HG03135 (cell line): ENCODE measurements at regions not wholly inside any gene's neighbourhood (a gene's known extent, or its start where the extent isn't known, plus 50 kb on each side); places are given as distances from the start of the nearest gene placed in this dataset.
"Not testable (repeated sequence)": the region's sequence is repeated elsewhere in the genome, so short reads cannot be mapped to it uniquely, and the experiment has no call there.

Source experiments
- ATAC-seq: cut with Tn5 transposase; IDR thresholded peaks from one replicate; pipeline ENCODE4 v1.9.1; 2021; ENCODE audit warnings: mild to moderate bottlenecking, moderate library complexity; ENCODE audit not compliant: unreplicated experiment

DNA sequence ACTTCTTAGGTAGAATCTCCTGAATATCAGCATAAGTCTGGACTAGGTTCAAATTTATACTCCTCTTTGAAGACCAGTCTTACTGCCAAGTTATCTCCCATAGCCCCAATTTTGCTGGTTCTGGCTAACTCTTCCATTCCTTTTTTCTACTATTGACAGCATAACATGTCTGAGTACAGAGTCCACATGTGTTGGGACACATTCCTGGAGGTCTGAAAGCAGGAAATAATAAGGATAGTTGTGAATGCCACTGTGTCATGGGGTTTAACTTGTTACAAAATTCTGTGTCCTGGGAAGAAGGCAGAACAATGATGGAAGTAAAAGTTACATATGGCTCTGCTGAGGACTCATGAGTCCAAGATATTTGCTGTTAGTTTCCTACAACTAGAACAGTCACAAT, 57.4 kb upstream of the ZBTB20 start:
- no peak for ATAC-seq

DNA sequence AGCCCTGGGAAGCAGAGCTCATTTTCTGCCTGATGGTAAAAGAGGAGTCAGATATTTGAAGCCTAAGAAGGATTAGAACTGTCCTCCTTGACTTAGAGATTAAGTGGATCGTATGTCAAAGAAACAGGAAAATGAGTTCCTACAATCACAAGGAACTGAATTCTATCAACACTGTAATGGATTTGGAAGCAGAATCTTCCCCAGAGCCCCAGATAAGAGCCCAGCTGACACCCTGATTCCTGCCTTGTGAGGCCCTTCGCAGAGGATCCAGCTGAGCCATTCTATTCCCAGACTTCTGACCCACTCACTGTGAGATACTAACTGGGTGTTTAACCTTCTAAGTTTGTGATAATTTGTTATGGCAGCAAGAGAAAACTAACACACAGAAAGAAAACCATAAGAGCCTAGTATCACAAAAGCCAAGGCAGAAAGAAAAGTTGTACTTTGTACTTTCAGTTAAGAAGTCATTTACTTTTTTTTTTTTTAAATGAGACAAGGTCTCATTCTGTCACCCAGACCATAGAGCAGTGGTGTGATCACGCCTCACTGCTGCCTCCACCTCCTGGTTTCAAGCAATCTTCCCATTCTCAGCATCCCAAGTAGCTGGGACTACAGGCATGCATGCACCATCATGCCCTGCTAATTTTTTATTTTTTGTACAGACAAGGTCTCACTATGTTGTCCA, 61.1 kb upstream of the ZBTB20 start:
- ATAC-seq = no peak

DNA sequence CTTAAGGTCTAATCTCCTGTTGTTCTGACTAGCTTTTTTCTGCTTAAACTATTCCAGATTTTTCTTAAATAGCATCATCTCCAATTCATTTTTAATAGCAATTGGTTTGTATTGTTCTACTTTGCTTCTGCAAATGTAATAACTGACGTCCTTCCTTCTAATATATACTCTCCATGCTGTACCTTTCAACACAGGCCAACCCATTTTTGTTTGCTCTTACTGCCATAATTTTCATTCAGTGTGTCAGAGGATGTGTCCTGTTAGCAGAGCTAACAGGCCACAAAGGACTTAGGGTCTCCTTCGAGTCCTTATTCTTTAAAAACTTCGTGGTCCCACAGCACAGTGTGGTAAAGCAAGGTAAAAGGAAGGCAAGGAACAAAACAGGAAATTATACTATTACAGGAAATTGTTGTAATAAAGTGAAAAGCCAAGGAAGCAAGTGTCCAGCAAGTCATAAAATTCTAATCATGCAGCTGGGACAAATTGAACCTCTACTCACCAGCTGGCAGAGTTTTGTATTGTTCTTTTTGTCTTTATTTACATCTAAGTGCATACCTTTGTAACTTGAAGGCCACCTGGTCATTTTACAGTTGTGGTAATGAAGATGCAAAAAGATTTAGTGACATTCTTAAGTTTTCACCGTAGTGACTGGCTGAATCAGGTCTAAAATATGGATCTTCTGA, 64.9 kb upstream of the ZBTB20 start:
- ATAC-seq = no peak

DNA sequence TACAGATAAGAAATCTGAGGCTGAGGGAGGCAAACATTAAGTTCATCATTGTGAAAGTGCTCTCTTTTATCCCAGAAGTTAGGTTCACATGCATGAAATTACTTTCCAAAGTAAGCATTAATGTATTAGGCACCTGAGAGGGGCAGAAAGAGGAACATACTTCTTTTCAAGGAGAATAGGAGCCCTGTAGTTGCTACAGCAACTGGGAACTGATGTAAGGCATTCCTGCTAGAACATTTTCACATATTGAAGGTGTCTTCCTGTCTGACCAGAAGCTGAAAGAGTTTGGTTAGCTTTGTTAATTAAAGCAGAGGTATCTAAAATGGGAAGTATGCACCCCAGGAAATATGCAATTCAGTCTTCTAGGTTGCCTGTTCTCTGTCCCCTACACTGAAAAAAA, 65.5 kb upstream of the ZBTB20 start:
- ATAC-seq = no peak

DNA sequence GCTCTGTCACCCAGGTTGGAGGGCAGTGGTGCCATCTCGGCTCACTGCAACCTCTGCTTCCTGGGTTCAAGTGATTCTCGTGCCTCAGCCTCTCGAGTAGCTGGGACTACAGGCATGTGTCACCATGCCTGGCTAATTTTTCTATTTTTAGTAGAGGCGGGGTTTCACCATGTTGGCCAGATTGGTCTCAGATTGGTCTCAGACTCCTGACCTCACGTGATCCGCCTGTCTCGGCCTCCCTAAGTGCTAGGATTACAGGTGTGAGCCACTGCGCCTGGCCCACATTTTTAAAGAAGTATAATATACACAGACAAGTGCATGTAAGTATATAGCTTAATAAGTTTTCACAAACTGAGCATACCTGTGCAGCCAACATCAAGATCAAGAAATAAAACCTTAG, 66.0 kb upstream of the ZBTB20 start:
- not testable (repeated sequence) for ATAC-seq

DNA sequence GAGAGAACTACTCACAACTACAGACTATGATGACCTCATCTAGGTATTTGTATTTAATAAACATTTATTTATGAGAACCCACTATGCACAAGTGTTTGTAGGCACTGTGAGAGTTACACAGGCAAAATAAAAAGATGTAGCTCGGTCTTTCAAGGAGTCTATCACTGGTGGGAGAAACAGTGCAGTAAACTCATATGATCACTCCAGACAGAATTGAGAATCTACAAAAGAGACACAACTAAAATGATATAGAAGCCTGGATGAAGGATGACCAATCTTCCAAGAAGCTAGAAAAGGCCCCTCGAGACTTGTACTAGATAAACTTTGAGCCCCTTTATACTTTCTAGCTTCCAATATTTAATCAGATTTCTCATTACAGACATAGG, 70.2 kb upstream of the ZBTB20 start:
- no peak for ATAC-seq

DNA sequence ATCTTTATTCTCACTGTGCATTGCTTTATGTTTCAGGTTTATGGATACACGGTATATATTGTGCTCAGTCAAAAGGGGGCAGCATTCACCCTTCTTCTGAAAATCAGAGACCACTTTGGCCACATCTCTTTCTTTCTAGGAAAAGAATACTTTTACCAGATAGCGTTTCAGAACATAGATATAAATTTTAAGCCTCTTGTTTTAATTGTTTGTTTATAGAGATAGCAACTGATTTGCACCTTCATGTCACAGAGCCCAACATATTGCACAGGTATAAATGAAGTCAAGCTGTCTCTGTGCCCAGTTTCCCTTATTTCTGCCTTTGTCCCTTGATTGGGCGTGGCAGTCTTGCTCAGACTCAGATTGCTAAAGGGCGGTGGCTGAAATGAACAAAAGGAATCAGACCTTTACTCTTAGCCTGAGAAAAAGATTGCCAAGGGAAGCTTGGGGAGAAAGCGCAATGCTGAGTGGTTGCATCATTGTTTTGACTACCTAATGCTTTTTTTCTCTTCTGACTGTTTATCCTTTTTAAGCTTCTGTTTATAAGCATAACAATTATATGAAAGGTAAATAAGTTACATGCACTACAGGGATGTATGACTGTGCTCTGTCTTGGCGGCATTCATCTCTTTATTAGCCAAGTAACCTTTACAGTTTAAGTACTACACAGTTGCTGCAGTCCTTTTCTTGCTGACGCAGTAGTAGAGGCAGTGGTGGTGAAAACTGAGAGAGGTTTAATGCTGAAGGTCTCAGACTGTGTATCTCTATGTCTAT, 70.8 kb upstream of the ZBTB20 start:
- ATAC-seq = no peak

DNA sequence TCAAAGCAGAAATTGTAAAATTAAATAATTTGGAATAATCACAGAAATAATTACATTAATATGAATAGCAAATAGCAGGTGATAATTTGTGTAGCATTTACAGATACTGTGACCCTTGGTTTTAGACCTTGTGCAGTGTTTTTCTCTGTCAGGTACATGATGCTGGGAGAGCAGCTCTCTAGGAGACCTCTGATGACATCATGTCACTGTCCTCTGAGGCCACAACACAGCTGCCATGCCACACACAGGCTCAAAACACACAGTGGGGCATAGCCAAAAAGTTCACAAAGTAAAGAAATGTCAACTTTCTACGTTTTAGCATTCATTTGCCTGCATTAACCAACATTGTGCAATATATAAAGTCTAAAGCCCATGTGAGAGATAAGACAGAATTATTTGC, 71.8 kb upstream of the ZBTB20 start:
- ATAC-seq = no peak

DNA sequence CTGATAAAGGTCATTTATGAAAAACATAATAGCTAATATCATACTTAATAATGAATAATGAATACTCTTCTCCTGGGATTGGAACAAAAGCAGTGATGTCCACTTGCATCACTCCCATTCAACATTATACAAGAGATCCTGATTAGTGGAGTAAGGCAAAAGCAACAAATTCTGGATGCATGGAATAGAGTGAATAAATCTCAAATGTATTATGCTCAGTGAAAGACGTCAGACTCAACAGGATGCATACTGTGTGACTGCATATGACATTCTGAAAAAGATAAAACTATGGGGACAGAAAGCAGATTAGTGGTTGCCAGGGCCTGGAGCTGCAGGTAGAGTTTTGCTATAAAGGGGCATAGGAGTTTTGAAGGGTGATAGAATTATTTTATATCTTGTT, 77.6 kb upstream of the ZBTB20 start:
- no peak for ATAC-seq

DNA sequence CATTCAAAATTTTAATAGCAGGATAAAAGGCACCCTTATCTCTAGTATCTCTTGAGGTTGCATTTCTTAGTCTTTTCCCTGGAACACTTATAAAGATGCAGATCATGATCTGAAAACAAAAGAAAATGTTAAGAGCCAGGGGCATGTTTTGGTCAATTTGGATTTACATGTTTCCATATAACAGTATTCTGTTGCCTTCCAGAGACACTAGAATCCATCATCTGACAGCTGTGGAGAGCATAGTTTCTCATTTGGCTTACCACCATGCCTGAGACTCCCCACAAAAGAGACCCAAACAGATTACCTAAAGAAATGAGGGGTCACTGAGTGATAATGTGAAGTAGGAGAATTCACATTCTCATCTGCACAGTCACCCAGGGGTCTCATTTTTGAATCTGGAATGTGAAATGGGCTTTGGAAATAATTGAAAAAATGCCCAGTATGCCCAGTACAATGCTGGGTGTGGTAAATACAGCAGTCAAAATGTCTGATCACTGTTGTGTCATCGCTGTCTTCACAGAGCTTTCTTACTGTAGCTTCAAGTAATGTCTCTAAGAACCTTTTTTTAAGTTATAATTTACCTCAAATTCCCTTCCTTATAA, 79.9 kb upstream of the ZBTB20 start:
- ATAC-seq = no peak

DNA sequence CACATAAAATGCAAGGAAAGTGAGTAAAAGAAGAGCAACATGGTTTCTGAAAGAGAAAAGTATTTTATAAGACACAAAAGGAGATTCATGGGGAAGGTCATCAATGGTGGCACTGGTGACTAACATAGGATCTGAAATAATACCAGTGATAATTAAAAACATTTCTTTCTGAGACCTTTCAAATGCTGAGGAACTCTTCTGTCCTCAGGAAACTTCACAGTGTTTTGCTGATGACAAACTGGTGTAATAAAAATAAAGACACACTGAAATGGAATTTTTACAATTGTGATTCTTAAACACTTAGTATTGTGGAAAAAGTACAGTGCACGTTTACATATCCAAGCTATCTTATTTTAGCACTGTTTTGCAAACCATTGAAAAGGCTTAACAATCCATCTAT, 80.4 kb upstream of the ZBTB20 start:
- no peak for ATAC-seq

DNA sequence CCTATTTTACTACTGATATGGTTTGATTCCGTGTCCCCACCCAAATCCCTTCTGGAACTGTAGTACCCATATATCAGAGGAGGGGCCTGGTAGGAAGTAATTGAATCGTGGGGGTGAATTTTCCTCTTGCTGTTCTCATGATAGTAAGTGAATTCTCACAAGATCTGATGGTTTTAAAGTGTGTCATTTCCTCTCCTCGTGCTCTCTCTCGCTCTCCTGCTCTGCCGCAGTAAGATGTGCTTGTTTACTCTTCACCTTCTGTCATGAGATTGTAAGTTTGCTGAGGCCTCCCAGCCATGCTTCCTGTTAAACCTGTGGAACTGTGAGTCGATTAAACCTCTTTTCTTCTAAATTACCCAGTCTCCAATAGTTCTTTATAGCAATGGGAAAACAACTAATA, 81.2 kb upstream of the ZBTB20 start:
- ATAC-seq = no peak

DNA sequence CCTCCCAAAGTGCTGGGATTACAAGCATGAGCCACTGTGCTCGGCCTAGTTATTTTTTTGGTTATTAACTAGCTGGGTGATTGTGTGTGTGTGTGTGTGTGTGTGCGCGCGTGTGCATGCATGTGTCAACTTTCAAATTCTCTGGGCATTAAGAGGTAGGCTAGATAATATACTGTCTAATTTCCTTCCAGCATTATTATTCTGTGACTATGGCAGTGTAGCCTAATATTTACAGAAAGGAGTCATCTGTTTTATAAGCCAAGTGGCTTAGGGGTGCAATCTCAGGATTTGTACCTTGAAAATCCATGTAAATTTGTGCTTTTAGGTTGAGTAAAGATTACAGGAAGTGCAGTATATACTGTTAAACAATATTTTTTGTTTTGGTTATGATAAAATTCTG, 85.1 kb upstream of the ZBTB20 start:
- no peak for ATAC-seq

DNA sequence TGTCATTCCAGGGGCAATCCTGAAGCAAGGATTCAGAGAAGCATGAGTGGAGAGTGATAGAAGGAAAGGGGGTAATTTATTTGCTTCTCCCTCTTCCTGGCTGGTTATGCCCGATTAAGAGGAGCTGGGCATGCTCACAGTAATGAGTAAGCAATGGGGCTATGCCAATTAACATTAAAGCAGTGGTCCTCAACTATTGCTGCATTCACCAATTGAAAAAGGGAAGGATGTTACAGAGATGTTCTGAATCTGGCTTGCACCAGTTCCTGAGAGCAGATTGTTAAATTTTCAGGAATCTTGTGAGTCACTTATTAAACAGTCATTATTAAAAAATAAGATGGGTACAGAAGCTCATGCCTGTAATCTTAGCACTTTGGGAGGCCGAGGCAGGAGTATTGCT, 85.9 kb upstream of the ZBTB20 start:
- no peak for ATAC-seq

DNA sequence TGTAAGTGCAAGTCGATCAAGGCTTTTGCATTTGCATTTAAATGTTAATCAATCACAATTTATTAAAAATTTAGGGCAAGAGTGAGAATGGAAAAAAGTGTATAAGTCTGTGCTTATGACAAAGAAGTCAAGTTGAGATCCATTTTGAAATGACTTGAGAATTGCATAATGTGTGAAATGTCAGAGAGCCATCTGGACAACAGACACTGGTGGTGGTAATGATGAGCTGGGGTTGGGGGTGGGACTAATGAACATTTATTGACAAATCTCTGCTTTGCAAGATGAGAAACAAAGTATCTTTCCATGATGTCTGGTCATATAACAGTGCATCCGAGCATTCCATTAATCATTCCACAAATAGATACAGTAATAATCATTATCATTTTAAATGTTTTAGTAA, 89.4 kb upstream of the ZBTB20 start:
- no peak for ATAC-seq

DNA sequence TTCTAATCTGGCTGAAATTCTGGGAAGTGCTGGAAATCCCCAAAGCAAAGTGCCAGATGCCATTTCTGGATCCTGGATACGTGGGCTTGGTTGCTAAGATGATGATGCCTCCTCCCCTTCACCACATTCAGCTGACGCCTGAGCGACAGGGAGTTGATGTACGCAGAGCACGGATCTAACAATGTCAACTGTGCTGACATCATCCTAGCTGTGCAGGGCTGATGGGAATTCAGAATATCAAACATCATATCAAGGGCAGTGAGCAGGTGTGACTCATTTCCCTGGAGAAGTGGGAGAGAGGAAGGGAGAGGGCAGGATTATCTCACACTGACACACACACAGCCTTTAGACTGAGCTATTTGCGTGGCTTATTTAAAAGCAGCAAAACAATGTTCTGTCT, 92.6 kb upstream of the ZBTB20 start:
- ATAC-seq = no peak

DNA sequence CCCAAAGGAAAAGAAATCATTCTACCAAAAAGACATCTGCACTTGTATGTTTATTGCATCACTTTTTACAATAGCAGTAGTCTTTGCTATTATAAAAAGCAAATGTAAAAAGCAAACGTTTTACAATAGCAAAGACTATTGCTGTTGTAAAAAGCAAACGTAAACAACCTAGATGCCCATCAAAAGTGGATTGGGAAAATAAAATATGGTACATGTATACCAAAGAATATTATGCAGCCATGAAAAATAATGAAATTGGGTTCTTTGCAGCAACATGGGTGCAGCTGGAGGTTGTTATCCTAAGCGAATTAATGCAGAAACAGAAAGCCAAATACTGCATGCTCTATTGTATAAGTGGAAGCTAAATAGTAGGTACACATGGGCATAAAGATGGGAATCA, 97.3 kb upstream of the ZBTB20 start:
- no peak for ATAC-seq

DNA sequence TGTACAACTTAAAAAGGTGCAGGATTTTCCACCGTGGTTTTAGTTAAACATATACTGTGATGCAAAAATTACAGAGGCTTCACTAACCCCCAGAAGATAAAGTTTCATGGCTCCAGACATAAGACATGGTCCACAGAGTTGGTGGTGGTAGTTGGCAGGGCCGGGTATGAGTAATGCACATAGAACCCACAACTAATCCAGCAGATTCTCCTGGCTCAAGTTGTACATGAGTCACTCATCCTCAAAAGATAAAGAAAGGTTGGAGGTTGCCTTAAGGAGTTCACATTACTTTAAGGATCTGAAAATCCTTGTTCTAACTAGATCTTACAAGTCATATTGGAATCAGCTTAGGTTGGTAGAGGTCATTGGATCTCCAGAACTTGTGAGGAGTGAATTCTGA, 98.3 kb upstream of the ZBTB20 start:
- ATAC-seq = no peak

DNA sequence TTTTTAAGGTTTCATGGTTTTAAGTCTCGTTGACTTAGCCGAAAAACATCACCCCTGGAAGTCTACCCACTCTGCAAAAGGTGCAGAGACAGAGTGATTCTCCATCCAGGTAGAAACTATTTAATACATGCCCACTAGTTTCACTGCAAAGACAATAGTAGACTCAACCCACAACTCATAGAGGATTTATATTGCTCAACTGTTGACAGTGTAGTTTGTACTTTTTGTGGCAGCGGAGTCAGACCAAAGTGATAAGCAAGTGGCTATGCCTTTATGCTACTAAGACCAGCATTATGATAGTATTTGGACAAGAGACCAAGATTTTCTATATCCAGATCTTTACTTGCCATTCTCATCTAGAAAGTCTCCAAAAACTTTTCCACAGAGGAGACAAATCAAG, 98.8 kb upstream of the ZBTB20 start:
- no peak for ATAC-seq

DNA sequence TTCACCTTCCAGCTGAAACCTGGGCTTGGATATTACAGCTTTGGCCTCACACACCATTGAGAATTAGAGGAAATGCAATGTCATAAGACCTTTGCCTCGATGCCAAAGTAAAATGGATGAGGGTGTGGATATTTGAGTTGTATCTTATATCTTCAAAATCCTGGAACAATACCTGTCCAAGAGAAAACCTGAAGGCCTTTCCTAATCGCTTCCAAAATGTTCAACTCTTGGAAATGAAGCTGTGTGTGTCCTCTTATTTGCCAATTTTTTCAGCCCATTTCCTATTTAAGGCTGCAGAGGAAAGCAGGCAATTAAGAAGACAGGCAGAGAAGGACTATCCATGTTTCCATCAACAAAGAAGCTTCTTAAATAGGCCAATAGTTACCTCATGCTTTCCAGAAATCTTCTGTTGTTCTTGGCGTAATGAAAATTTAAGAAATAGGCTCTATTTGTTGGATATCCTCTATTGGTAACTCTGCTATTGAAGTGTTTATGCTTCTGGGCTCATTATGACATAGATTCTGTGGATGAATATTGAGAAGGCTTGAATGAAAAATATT, 99.5 kb upstream of the ZBTB20 start:
- no peak for ATAC-seq

DNA sequence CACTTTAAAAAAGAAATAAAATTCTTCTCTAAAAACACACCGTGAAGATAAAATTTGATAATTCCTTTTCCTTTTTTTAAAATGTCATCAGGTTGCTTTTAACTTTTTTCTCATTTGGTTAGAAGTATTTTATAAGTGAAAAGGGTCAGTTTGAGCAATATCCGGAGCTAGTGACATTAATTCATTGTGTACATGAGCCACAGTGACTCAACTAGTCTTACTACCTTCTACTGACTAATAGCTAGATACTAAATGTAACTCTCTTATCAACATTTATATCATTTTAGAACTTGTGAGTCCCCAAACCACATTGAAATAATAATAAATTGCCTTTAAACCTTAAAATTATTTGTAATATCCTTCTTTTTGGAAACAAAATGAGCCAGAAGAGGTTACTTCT, 101.2 kb upstream of the ZBTB20 start:
- no peak for ATAC-seq

DNA sequence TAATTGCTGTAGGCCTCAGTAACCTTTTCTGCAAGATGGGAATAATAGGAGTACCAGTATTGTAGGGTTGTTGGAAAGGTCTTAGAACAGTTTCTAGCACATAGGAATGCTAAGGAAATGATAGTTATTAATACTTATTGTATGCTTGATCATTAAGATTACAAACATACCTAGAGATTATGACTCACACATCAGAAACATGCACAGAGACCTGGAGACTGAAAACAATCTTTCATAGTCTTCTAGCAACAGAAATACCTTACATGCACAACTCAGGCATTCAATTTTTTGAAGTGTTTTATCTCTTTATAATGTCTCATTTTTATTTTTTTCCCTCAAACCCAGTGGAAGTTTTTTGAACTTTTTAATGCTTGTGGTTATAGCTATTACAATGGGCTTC, 104.4 kb upstream of the ZBTB20 start:
- no peak for ATAC-seq
